SH-SY5Y (cell line): ENCODE measurements at regions not wholly inside any gene's neighbourhood (a gene's known extent, or its start where the extent isn't known, plus 50 kb on each side); places are given as distances from the start of the nearest gene placed in this dataset.

Experiments
- GATA2 ChIP-seq: IDR thresholded peaks from 2 replicates; pipeline ENCODE4 v1.6.1; 2011; ENCODE audit warnings: mild to moderate bottlenecking, low read depth, low read length
- GATA3 ChIP-seq: IDR thresholded peaks from 2 replicates; pipeline ENCODE4 v1.6.1; 2011; ENCODE audit warnings: low read depth, mild to moderate bottlenecking, low read length, moderate library complexity

GRCh38 chr5:143574236-143574635 lies 170.8 kb upstream of the NR3C1 start:
- TF ChIP-seq GATA2, result no peak
- TF ChIP-seq GATA3, result no peak
